K562 (cell line): ENCODE measurements at regions not wholly inside any gene's neighbourhood (a gene's known extent, or its start where the extent isn't known, plus 50 kb on each side); places are given as distances from the start of the nearest gene placed in this dataset.

Experiments
- ARID2 ChIP-seq: fragments of 450-650 bp; IDR thresholded peaks from 2 replicates; pipeline ENCODE4 v1.6.1; 2017; ENCODE audit warnings: antibody characterized with exemption, mild to moderate bottlenecking
- CHCHD3 ChIP-seq: fragments of 250-450 bp; sonication (Bioruptor Pico); IDR thresholded peaks from 2 replicates; pipeline ENCODE4 v2.1.2; 2022; ENCODE audit warnings: mild to moderate bottlenecking
- EHMT2 ChIP-seq: fragments of 450-650 bp; IDR thresholded peaks from 2 replicates; pipeline ENCODE4 v1.6.1; 2018; ENCODE audit warnings: antibody characterized with exemption
- FOXJ2 ChIP-seq: fragments of 200-800 bp; sonication (Bioruptor generic); IDR thresholded peaks from 2 replicates; pipeline ENCODE4 v1.6.1; 2016; ENCODE audit warnings: missing genetic modification characterization, missing compliant biosample characterization
- GATAD2B ChIP-seq: fragments of 450-650 bp; IDR thresholded peaks from 2 replicates; pipeline ENCODE4 v1.6.1; 2017; ENCODE audit warnings: mild to moderate bottlenecking, borderline replicate concordance
- HNRNPH1 ChIP-seq: fragments of 200-400 bp; formaldehyde crosslinking; optimal IDR thresholded peaks from 2 replicates; pipeline ENCODE3; 2017; ENCODE audit warnings: low read depth, mild to moderate bottlenecking, low read length, moderate library complexity
- KDM4B ChIP-seq, 2 experiments: fragments of 450-650 bp in 1 of 2; sonication (generic) in 1 of 2; IDR thresholded peaks; 2 replicates each; pipeline ENCODE4 v1.6.1; 2016 to 2017; ENCODE audit warnings: borderline replicate concordance in 2 of 2, antibody characterized with exemption in 1 of 2, low read depth in 1 of 2, mild to moderate bottlenecking in 1 of 2
- MAFF ChIP-seq: IDR thresholded peaks from 2 replicates; pipeline ENCODE4 v1.6.1; 2012; ENCODE audit warnings: low read length, improper control_type of control experiment
- MCM5 ChIP-seq: fragments of 450-650 bp; IDR thresholded peaks from 2 replicates; pipeline ENCODE4 v1.6.1; 2016; ENCODE audit warnings: low read depth
- NCOR1 ChIP-seq: fragments of 450-650 bp; IDR thresholded peaks from 2 replicates; pipeline ENCODE4 v1.6.1; 2016; ENCODE audit warnings: mild to moderate bottlenecking, moderate library complexity
- NEUROD1 ChIP-seq: fragments of 150-350 bp; IDR thresholded peaks from 2 replicates; pipeline ENCODE4 v1.6.1; 2014; ENCODE audit warnings: borderline replicate concordance, low read length, low read depth; ENCODE audit not compliant: partially characterized antibody
- POLR2G ChIP-seq: fragments of 200-400 bp; formaldehyde crosslinking; IDR thresholded peaks from 2 replicates; pipeline ENCODE4 v1.6.1; 2017; ENCODE audit warnings: low read depth, mild to moderate bottlenecking, antibody characterized with exemption, low read length, moderate library complexity
- PRMT5 ChIP-seq: sonication (generic); formaldehyde crosslinking; IDR thresholded peaks from 2 replicates; pipeline ENCODE4 v1.5.0; 2020; ENCODE audit warnings: missing genetic modification reagents
- SIRT6 ChIP-seq: IDR thresholded peaks from one replicate; pipeline ENCODE4 v1.6.1; 2012; ENCODE audit warnings: low read depth, mild to moderate bottlenecking, control low read depth, inconsistent platforms, low read length, moderate library complexity
- SRSF9 ChIP-seq: fragments of 200-400 bp; formaldehyde crosslinking; IDR thresholded peaks from 2 replicates; pipeline ENCODE4 v1.6.1; 2017; ENCODE audit warnings: low read depth, low read length, borderline replicate concordance
- STAG1 ChIP-seq: sonication (generic); formaldehyde crosslinking; IDR thresholded peaks from 2 replicates; pipeline ENCODE4 v1.5.0; 2020; ENCODE audit warnings: missing genetic modification reagents, borderline replicate concordance
- TAF15 ChIP-seq: fragments of 200-400 bp; formaldehyde crosslinking; IDR thresholded peaks from 2 replicates; pipeline ENCODE4 v1.6.1; 2017; ENCODE audit warnings: mild to moderate bottlenecking, low read depth, low read length, moderate library complexity
- TEAD1 ChIP-seq, 2 experiments: fragments of 450-650 bp in 1 of 2; sonication (generic) in 1 of 2; formaldehyde crosslinking; IDR thresholded peaks; 2 replicates each; pipeline versions ENCODE4 v1.4.0 to v1.8.0; 2020 to 2022; ENCODE audit warnings: mild to moderate bottlenecking in 2 of 2, missing genetic modification reagents in 1 of 2
- TRIM28 ChIP-seq: fragments of 450-650 bp; IDR thresholded peaks from 2 replicates; pipeline ENCODE4 v1.6.1; 2017
- ZBED1 ChIP-seq: IDR thresholded peaks from 2 replicates; pipeline ENCODE4 v1.6.1; 2014
- ZBTB7A ChIP-seq: IDR thresholded peaks from 2 replicates; pipeline ENCODE4 v1.6.1; 2011; ENCODE audit warnings: low read depth, mild to moderate bottlenecking, low read length, moderate library complexity, borderline replicate concordance; ENCODE audit not compliant: control insufficient read depth
- ZNF140 ChIP-seq: fragments of 250-450 bp; sonication (Bioruptor Pico); IDR thresholded peaks from 2 replicates; pipeline ENCODE4 v1.8.0; 2021; ENCODE audit warnings: moderate library complexity, mild to moderate bottlenecking, inconsistent platforms
- ZSCAN32 ChIP-seq: fragments of 450-650 bp; formaldehyde crosslinking; IDR thresholded peaks from 2 replicates; pipeline ENCODE4 v1.4.0; 2020; ENCODE audit warnings: mild to moderate bottlenecking, moderate library complexity
- TF ChIP-seq, protein P1 (sequence below): fragments of 250-450 bp; sonication (Bioruptor Pico); IDR thresholded peaks from 2 replicates; pipeline ENCODE4 v1.9.0; 2021; ENCODE audit warnings: mild to moderate bottlenecking
- TF ChIP-seq, protein P2 (sequence below): IDR thresholded peaks from 2 replicates; pipeline ENCODE4 v1.6.1; 2011; ENCODE audit warnings: borderline replicate concordance, low read depth, mild to moderate bottlenecking, moderate library complexity, low read length; ENCODE audit not compliant: insufficient read depth, poor library complexity, severe bottlenecking
- TF ChIP-seq, protein P3 (sequence below): fragments of 250-450 bp; sonication (Bioruptor Pico); IDR thresholded peaks from 2 replicates; pipeline ENCODE4 v1.5.0; 2022; ENCODE audit warnings: mild to moderate bottlenecking
- TF ChIP-seq, protein P4 (sequence below): sonication (generic); formaldehyde crosslinking; IDR thresholded peaks from 2 replicates; pipeline ENCODE4 v1.8.0; 2022; ENCODE audit warnings: mild to moderate bottlenecking, missing genetic modification reagents

DNA sequence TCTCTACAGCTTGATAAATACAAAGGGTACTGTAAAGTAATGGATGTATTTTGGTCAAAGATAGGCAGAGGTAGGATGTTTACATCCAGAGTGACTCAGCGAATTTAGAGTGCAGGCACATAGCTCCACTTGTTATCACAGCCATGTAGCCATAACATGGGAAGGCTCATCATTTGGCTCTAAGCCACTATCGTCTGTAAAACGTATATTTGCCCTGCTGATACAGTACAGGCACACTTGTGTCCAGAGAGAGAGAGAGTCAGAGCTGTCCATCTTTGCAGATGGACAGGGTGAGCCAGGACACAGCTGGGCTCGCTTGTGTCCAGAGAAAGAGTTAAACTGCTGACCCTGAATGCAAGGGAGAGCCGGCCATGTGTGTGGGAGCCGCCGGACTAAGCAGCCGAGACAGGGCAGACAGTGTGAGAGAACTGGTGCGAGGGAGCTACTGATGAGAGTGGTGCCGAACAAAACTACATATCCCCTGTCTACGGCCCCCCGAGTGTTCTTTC is 619.0 kb downstream of the DOK5 start (continued):
- TF ChIP-seq, protein P1, sequence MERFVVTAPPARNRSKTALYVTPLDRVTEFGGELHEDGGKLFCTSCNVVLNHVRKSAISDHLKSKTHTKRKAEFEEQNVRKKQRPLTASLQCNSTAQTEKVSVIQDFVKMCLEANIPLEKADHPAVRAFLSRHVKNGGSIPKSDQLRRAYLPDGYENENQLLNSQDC (CRISPR knock-in tag), result no peak
- TF ChIP-seq HNRNPH1 (no peak), ZSCAN32 (CRISPR knock-in tag) (no peak), GATAD2B (no peak), KDM4B (IDR thresholded peaks at IDR 0.05; ENCODE audit: borderline replicate concordance in 2 of 2, low read depth in 1 of 2) (no peak), SRSF9 (no peak), ZNF140 (CRISPR knock-in tag) (no peak), TAF15 (no peak), NEUROD1 (no peak), STAG1 (no peak), SIRT6 (no peak), ZBED1 (no peak), PRMT5 (CRISPR knock-in tag) (no peak), MCM5 (no peak), EHMT2 (peak; percentile 56; the same call in 1 of the 2 replicates), MAFF (peak; percentile 98), TRIM28 (no peak), CHCHD3 (no peak), NCOR1 (peak; percentile 95), ARID2 (no peak), TEAD1 (CRISPR knock-in tag; IDR thresholded peaks at IDR 0.05) (no peak), POLR2G (no peak), ZBTB7A (no peak), FOXJ2 (tag) (peak; percentile 86)
- TF ChIP-seq, protein P2, sequence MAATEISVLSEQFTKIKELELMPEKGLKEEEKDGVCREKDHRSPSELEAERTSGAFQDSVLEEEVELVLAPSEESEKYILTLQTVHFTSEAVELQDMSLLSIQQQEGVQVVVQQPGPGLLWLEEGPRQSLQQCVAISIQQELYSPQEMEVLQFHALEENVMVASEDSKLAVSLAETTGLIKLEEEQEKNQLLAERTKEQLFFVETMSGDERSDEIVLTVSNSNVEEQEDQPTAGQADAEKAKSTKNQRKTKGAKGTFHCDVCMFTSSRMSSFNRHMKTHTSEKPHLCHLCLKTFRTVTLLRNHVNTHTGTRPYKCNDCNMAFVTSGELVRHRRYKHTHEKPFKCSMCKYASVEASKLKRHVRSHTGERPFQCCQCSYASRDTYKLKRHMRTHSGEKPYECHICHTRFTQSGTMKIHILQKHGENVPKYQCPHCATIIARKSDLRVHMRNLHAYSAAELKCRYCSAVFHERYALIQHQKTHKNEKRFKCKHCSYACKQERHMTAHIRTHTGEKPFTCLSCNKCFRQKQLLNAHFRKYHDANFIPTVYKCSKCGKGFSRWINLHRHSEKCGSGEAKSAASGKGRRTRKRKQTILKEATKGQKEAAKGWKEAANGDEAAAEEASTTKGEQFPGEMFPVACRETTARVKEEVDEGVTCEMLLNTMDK, result no peak
- TF ChIP-seq, protein P3, sequence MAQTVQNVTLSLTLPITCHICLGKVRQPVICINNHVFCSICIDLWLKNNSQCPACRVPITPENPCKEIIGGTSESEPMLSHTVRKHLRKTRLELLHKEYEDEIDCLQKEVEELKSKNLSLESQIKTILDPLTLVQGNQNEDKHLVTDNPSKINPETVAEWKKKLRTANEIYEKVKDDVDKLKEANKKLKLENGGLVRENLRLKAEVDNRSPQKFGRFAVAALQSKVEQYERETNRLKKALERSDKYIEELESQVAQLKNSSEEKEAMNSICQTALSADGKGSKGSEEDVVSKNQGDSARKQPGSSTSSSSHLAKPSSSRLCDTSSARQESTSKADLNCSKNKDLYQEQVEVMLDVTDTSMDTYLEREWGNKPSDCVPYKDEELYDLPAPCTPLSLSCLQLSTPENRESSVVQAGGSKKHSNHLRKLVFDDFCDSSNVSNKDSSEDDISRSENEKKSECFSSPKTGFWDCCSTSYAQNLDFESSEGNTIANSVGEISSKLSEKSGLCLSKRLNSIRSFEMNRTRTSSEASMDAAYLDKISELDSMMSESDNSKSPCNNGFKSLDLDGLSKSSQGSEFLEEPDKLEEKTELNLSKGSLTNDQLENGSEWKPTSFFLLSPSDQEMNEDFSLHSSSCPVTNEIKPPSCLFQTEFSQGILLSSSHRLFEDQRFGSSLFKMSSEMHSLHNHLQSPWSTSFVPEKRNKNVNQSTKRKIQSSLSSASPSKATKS (CRISPR knock-in tag), result no peak
- TF ChIP-seq, protein P4, sequence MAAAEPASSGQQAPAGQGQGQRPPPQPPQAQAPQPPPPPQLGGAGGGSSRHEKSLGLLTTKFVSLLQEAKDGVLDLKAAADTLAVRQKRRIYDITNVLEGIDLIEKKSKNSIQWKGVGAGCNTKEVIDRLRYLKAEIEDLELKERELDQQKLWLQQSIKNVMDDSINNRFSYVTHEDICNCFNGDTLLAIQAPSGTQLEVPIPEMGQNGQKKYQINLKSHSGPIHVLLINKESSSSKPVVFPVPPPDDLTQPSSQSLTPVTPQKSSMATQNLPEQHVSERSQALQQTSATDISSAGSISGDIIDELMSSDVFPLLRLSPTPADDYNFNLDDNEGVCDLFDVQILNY (CRISPR knock-in tag), result no peak
